Uterus (tissue), 3 donors: ENCODE measurements at regions not wholly inside any gene's neighbourhood (a gene's known extent, or its start where the extent isn't known, plus 50 kb on each side); places are given as distances from the start of the nearest gene placed in this dataset.

Source experiments
- DNase-seq, 2 donors: peaks; one replicate each; pipeline ENCODE4 v3.0.0-alpha.2; 2019 to 2020
- H3K27ac ChIP-seq, 2 donors: fragments of 200-600 bp; sonication (generic); 1 replicate in 1 of 2; 2 replicates in 1 of 2; pipeline ENCODE4 v1.5.1; 2016 to 2018
- H3K27me3 ChIP-seq, 2 donors: fragments of 200-600 bp; sonication (generic); one replicate each; pipeline ENCODE4 v1.5.1; 2018 to 2019; ENCODE audit warnings: control low read depth in 1 of 2
- H3K36me3 ChIP-seq, 2 donors: fragments of 200-600 bp; sonication (generic); one replicate each; pipeline ENCODE4 v1.5.1; 2019; ENCODE audit warnings: control low read depth in 1 of 2
- H3K4me1 ChIP-seq, 2 donors: fragments of 200-600 bp; sonication (generic); one replicate each; pipeline ENCODE4 v1.5.1; 2018 to 2019; ENCODE audit warnings: control low read depth in 1 of 2
- H3K4me3 ChIP-seq, 2 donors: fragments of 200-600 bp; sonication (generic); 1 replicate in 1 of 2; 2 replicates in 1 of 2; pipeline ENCODE4 v1.5.1; 2018 to 2019; ENCODE audit warnings: mild to moderate bottlenecking in 1 of 2
- H3K9me3 ChIP-seq, 2 donors: fragments of 200-600 bp; sonication (generic); one replicate each; pipeline ENCODE4 v1.5.1; 2019; ENCODE audit warnings: control low read depth in 1 of 2
- CTCF ChIP-seq, 4 experiments: fragments of 200-600 bp in 2 of 4; fragments of 450-650 bp in 2 of 4; sonication (generic) in 2 of 4; IDR thresholded peaks; one replicate each; pipeline ENCODE4 v1.5.1; 2016 to 2019; ENCODE audit warnings: antibody characterized with exemption in 4 of 4, mild to moderate bottlenecking in 2 of 4, moderate library complexity in 1 of 4
- POLR2A ChIP-seq, 2 donors: fragments of 450-650 bp; IDR thresholded peaks; one replicate each; pipeline ENCODE4 v1.6.1; 2016; ENCODE audit warnings: antibody characterized with exemption in 2 of 2, mild to moderate bottlenecking in 1 of 2, moderate library complexity in 1 of 2
- intact Hi-C: fragments of 100-400 bp; cut with DNase I; formaldehyde crosslinking; loops from one replicate; pipeline ENCODE4 v1.15.1; 2023; ENCODE audit warnings: low total_unique reads
- donor health status: DM: yes; HTN: yes; CAD: no.

GRCh38 chr11:81870815-81871214, 862.8 kb downstream of the FAM181B start:
- Histone ChIP-seq H3K9me3 (no peaks in the 10 kb centered on the region), H3K27me3 (peaks cover 0 to 5% of the 10 kb centered on the region in 2 donors), H3K27ac (no peak overlapping the region), H3K4me1 (no peaks in the 10 kb centered on the region), H3K4me3 (no peak overlapping the region), H3K36me3 (no peaks in the 10 kb centered on the region)
- TF ChIP-seq CTCF (IDR thresholded peaks at IDR 0.05) (no peak), POLR2A (IDR thresholded peaks at IDR 0.05) (no peak)
- intact Hi-C loops, result no loop called here
- no peak for DNase-seq

DNA sequence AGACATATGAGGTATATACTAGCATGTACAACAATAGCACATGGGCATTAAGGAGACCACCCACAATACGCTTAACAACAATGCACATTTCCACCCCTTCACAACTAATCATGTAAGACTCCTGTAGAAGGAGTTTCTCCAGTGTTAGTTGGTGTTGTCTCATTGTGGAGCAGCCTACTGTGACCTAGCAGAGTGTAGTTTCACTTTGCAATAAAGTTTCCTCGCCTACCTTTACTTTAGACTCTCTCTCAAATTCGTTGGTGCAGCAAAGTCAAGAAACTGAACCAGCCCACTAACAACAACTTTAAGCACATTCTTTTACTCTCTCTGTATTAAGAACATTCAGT, 863.6 kb downstream of the FAM181B start:
- H3K4me3 ChIP-seq, result no peak overlapping the region
- DNase-seq, result no peak
- H3K9me3 ChIP-seq, result no peaks in the 10 kb centered on the region
- intact Hi-C loops, result no loop called here
- no peak overlapping the region for H3K27ac ChIP-seq
- no peaks in the 10 kb centered on the region for H3K36me3 ChIP-seq
- TF ChIP-seq CTCF (IDR thresholded peaks at IDR 0.05), result no peak
- no peak for TF ChIP-seq POLR2A (IDR thresholded peaks at IDR 0.05)
- no peaks in the 10 kb centered on the region for H3K4me1 ChIP-seq
- peaks cover 0 to 5% of the 10 kb centered on the region in 2 donors for H3K27me3 ChIP-seq

DNA sequence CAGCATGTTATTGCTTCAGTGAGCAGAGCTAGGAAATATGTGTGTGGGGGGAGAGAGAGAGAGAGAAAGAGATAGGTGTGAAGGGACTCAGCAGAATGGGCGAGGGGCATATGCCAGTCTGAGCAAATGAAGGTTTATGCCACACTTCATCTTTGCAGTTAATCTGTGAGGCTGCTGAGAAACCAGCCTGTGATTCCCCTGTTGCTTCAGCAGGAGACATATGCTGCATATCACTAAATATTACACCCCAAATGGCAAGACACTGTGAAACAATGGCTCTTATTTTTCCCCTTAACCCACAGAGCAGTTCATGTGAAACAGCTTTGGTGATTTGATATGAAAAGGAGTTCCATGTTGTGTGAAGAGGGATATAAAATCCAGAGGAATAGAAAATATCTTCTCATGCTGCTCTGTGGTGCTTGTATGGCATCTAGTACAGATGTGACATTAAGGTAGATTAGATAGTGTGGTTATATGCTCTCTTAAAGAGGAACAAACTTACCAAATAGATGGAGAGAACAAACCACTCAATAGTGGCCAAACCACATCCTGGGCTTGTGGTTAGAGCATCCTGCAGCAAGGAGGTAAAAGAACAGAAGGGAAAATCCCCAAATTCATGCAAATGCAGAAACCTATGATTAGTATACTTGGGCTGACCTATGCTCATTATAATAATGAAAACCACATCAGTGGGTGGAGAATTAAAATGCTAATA, 864.2 kb downstream of the FAM181B start:
- no peaks in the 10 kb centered on the region for H3K4me1 ChIP-seq
- no peak for DNase-seq
- no peak overlapping the region for H3K27ac ChIP-seq
- H3K4me3 ChIP-seq, result no peak overlapping the region
- intact Hi-C loops, result no loop called here
- peaks cover 0 to 5% of the 10 kb centered on the region in 2 donors for H3K27me3 ChIP-seq
- TF ChIP-seq POLR2A (IDR thresholded peaks at IDR 0.05), result no peak
- TF ChIP-seq CTCF (IDR thresholded peaks at IDR 0.05), result no peak
- H3K36me3 ChIP-seq, result no peaks in the 10 kb centered on the region
- no peaks in the 10 kb centered on the region for H3K9me3 ChIP-seq

DNA sequence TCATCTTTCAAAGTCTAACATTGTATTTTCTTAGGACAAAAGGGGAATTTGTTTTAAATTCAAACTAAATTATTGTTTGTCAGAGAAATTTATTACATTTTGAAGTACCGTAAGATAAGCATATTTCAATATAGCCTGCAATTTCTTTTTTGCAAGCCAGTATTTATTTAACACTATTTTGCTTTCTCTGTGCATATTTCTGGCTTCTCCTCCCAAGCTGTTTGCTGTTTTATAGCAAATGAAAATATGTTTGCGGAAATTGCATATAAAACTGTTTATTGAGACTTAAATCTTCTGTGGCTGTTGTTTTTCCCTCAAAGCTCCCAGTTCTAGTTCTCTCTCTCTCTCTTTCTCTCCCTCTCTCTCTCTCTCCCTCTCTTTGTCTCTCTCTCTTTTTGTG, 866.8 kb downstream of the FAM181B start:
- intact Hi-C loops, result no loop called here
- Histone ChIP-seq H3K27ac (no peak overlapping the region), H3K4me1 (no peaks in the 10 kb centered on the region), H3K27me3 (peaks cover 0 to 3% of the 10 kb centered on the region in 2 donors), H3K4me3 (no peak overlapping the region), H3K9me3 (no peaks in the 10 kb centered on the region), H3K36me3 (no peaks in the 10 kb centered on the region)
- no peak for DNase-seq
- TF ChIP-seq CTCF (IDR thresholded peaks at IDR 0.05), result no peak
- no peak for TF ChIP-seq POLR2A (IDR thresholded peaks at IDR 0.05)

DNA sequence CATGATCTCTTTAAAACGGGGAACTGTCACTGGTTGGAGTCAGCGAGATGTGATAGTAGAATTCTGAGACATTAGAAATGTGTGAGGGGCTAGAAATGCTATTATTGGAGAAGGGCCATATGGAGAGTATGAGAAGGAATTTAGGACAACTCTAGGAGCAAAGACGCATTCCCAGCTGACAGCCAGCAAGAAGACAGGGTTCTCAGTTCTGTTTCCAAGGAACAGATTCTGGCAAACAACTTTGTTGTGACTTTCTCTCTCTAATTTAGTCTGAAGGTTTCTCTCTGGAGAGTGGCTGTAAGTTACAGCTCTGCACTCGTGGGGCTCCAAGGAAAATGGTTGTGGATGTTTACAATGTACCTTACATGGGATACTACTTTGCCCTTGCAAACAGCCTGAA, 876.3 kb downstream of the FAM181B start:
- Histone ChIP-seq H3K27me3 (no peaks in the 10 kb centered on the region), H3K36me3 (no peaks in the 10 kb centered on the region), H3K4me3 (no peak overlapping the region), H3K27ac (no peak overlapping the region), H3K4me1 (peaks cover 0 to 4% of the 10 kb centered on the region in 2 donors), H3K9me3 (no peaks in the 10 kb centered on the region)
- no peak for DNase-seq
- TF ChIP-seq CTCF (IDR thresholded peaks at IDR 0.05) (no peak), POLR2A (IDR thresholded peaks at IDR 0.05) (no peak)
- intact Hi-C loops, result no loop called here
